ENCODE measurements at regions not wholly inside any gene's neighbourhood (a gene's known extent, or its start where the extent isn't known, plus 50 kb on each side); places are given as distances from the start of the nearest gene placed in this dataset.

DNA sequence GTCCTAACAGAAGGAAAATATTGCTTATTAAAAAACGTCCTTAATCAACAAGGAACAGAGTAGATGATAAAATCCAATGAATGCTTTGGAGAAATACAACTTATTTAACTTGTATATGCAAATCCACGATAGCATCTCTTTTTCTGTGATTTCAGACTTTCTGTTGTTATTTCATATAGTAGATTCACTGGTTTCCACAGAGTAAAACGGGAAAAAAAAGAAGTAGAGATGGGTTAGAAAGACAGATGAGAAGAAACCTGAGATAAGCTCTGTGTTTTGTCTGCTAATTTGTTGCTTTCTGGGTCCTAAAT is 447.7 kb downstream of the RERGL start:
- TF ChIP-seq, protein P1, sequence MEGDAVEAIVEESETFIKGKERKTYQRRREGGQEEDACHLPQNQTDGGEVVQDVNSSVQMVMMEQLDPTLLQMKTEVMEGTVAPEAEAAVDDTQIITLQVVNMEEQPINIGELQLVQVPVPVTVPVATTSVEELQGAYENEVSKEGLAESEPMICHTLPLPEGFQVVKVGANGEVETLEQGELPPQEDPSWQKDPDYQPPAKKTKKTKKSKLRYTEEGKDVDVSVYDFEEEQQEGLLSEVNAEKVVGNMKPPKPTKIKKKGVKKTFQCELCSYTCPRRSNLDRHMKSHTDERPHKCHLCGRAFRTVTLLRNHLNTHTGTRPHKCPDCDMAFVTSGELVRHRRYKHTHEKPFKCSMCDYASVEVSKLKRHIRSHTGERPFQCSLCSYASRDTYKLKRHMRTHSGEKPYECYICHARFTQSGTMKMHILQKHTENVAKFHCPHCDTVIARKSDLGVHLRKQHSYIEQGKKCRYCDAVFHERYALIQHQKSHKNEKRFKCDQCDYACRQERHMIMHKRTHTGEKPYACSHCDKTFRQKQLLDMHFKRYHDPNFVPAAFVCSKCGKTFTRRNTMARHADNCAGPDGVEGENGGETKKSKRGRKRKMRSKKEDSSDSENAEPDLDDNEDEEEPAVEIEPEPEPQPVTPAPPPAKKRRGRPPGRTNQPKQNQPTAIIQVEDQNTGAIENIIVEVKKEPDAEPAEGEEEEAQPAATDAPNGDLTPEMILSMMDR (IDR thresholded peaks at IDR 0.05): peak; percentile 62
- no peak for TF ChIP-seq EZH2 (IDR thresholded peaks at IDR 0.05; ENCODE audit: borderline replicate concordance, insufficient read depth, low read depth, low read length, poor library complexity, severe bottlenecking)

Measured in B cell (primary cell).